ENCODE measurements at regions not wholly inside any gene's neighbourhood (a gene's known extent, or its start where the extent isn't known, plus 50 kb on each side); places are given as distances from the start of the nearest gene placed in this dataset.
A peak's percentile ranks its signal among the peaks of the same experiment; 100 is the strongest.

DNA sequence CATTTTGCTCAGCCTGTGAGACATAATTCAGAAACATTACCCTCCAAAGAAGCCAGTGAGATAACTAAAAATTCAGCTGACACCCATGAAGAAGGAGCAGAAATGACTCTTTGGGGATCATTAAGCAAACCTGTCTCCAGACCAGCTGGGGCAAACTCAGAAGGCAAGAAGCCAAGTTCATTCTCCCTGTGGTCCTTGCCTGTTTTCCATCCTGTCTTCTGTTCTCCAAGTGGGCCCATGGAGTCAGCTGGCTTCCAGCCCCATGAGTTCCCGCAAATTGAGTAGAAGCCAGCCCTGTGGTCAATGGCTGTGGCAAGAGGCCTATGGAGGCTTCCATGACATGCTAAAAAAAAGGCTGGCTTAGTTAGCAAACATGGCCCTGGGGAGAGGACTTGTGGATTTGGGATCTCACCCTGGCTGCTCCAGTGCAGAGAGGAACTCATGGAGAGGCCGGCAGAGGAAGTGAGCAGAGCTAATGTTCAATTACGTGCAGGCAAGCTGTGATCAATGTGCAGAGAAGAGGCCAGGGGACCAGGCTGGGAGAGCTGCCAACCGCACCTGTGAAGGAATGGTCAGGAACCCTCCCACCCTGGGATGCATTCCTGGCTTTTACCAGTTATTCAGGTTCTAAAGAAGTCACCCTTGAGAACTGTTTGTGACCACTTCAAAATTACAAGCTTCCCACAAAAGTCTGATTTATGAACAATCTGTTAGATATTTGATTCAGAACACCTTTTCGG lies 229.1 kb downstream of the TSHZ3 start:
- DNase-seq (ENCODE audit: low read depth) = no peak

DNA sequence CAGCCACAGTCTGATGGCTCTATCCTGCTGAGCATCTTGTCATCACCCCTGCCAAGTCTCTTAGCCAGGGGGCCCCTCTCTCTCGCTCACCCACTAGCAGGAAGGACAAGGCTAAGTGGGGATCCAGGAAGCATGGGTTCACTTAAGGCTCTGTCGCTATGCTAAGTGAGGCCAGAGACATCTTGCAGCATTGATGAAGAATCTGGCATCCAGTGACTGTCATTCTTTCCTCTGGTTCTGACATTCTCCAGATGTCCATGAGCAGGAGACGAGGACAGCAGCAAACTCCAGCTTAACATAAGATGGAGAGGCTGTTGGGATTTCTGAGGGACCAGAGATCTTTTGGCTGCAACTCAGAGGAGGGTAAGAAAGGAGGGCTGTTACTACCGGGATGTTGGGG lies 230.2 kb downstream of the TSHZ3 start:
- DNase-seq (ENCODE audit: low read depth) = no peak

- DNase-seq (ENCODE audit: low read depth) = no peak
Measured at GRCh38 chr19:31118287-31118955, 230.8 kb downstream of the TSHZ3 start.

DNA sequence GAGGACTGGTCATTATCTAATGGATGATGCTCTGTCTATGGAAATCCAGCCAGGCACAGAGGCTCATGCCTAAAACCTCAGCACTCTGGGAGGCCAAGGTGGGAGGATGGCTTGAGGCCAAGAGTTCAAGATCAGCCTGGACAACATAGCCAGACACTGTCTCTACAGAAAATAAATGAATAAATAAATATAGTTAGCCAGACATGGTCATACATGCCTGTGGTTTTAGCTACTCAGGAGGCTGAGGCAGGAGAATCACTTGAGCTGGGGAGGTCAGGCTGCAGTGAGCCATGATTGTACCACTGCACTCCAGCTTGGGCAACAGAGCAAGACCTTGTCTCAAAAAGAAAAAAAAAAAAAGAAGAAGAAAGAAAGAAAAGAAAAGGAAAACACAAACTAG lies 234.7 kb downstream of the TSHZ3 start:
- peak; percentile 15 for DNase-seq (ENCODE audit: low read depth)

DNA sequence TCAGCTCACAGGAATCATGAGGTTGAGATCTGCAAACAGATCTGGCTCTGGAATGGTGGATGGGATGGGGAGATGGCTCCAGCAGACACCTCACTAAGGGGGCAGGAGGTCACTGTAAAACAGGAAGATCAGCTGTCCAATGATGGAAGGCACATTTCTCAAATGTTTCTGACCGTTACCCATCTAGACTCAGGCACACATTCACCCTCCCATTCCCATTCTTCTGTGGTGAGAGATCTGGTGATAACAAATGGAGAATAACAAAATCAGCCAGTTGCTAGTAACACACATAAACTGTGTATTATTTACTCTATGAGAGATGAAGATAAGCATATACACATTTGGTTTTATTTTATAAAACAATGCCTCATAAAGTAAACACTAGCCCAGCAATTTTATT lies 235.9 kb downstream of the TSHZ3 start:
- DNase-seq (ENCODE audit: low read depth) = peak; percentile 76

DNA sequence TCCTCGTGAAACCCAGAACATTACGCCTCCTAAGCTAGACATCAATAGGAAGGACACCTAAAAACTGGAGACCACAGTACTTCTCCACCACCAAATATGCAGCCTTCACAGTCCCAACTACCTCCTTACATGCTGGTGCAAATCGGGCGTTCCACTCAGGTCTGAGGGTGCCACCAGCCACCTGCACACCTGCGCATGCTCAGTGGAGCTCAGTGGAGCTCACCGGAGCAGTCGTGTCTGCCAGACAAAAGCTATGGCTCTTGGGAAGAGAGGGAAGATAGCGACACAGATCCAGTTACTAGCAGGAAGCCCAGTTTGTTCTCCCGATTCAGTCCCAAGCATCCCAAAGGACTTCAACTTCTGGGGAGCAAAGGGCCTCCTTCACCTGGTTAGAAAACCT lies 237.1 kb downstream of the TSHZ3 start:
- DNase-seq (ENCODE audit: low read depth) = no peak

DNA sequence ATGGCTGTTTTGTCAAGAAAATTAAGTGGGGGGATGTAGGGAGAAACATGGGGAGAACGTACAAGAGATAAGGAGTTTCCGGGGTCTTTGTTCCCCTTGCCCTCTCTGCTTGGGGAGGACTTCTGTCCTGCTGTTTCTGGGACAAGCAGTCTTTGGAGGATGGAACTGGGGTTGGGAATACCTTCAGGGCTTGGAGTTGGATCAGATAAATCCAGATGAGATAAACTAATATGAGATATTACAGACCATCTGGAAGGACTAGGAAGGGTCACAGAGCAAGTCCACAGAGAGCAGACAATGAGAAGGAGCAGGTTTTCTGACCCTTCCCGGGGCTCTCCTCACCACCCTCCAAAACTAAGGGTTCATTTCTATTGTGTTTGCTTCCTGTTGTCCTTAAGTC lies 237.5 kb downstream of the TSHZ3 start:
- no peak for DNase-seq (ENCODE audit: low read depth)

- peak; percentile 71 for DNase-seq (ENCODE audit: low read depth)
Measured at GRCh38 chr19:31110336-31110735, 238.9 kb downstream of the TSHZ3 start.

DNA sequence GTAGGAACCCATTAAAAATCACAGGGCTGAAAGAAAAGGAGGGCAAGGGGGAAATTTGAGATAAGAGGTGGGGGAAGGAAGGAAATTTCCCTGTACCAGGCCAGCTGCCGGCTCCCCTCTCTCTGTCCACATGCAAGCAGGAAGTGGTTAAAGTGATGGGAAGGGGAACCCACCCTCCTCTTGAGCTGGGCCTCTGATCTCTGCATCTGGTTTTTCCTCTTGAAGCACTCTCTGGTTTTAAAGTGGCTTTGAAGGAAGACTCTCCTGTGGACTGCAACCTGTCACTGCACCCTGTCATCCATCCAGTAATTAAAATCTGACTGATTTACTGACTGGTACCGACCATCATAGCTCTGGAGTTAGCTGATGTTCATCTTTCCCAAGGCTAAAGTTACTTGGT lies 239.6 kb downstream of the TSHZ3 start:
- DNase-seq (ENCODE audit: low read depth) = no peak

GRCh38 chr19:31107096-31107495 lies 242.1 kb downstream of the TSHZ3 start:
- DNase-seq (ENCODE audit: low read depth) = no peak

- DNase-seq (ENCODE audit: low read depth) = no peak
Measured at GRCh38 chr19:31105761-31106160, 243.5 kb downstream of the TSHZ3 start.

GRCh38 chr19:31104451-31104850 lies 244.8 kb downstream of the TSHZ3 start:
- DNase-seq (ENCODE audit: low read depth) = no peak

- no peak for DNase-seq (ENCODE audit: low read depth)
Measured at GRCh38 chr19:31103228-31103627, 246.0 kb downstream of the TSHZ3 start.

DNA sequence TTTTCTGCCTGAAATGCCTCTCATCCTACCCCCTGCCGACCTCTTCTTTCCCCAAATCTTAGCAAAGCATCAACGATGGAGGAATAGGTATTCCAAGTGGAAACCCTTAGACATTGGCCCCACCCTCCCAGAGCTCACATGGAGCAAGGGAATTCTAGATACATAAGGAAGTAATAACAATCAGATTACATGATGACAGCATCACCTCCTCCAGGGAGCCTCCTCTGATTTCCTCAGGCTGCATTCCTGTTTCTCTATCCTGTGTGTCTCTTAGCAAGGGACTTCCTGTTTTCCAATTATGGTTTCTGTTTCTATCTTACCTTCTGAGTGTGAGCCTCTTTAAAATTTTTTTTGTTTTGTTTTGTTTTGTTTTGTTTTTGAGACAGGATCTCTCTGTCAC lies 246.6 kb downstream of the TSHZ3 start:
- no peak for DNase-seq (ENCODE audit: low read depth)

- no peak for DNase-seq (ENCODE audit: low read depth)
Measured at GRCh38 chr19:31100981-31101380, 248.3 kb downstream of the TSHZ3 start.

GRCh38 chr19:31100206-31100590 lies 249.0 kb downstream of the TSHZ3 start:
- no peak for DNase-seq (ENCODE audit: low read depth)

DNA sequence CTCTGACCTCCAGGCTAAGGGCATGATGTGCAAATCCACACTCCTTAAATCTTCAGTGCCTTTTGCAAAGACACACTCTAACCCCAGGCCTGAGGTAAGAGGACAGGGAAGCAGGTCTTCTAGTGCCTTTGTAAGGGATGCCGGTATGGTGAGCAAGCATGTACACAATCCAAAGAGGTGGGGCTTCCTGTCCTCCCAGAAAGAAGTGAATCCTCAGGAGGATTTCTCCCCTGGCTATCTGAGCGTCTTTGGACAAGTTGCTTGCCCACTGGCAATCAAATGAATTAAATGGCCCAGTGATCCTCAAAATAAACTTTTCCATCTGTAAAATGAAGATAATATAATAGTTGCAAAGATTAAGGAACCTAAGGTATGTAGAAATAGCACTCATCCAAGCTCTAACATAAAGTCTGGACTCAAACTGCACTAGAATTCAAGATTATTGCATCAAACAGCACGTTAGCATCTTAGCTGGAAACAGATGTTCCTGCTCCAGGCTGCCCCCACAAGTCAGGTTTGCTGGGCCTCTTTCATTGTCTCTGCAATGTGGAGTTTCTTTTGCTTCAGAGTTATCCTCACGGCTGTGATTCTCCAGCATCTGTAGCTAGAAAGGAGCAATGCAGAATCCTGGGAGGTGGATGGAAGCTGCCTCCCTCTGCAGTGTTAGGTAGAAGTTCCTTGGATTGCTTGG lies 249.6 kb downstream of the TSHZ3 start:
- DNase-seq (ENCODE audit: low read depth) = no peak

DNA sequence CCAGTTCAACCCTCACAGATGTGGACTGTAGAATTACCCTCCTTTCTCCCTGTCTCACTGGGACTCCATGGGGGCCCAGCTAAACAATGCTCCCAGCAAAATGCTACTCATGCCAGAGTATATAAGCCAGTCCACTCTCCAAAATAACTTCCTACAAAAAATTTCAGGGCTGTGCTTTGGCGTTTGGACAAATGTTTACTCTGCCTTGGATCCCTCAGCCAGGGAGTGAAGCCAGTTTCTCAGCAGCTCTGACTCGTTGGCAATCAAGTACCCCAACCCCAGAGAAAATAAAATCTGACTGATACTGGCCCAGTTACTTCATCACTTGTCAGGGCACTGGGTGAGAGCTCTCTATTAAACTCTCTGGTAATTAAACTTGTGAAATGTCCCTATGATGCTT lies 250.4 kb downstream of the TSHZ3 start:
- no peak for DNase-seq (ENCODE audit: low read depth)

DNA sequence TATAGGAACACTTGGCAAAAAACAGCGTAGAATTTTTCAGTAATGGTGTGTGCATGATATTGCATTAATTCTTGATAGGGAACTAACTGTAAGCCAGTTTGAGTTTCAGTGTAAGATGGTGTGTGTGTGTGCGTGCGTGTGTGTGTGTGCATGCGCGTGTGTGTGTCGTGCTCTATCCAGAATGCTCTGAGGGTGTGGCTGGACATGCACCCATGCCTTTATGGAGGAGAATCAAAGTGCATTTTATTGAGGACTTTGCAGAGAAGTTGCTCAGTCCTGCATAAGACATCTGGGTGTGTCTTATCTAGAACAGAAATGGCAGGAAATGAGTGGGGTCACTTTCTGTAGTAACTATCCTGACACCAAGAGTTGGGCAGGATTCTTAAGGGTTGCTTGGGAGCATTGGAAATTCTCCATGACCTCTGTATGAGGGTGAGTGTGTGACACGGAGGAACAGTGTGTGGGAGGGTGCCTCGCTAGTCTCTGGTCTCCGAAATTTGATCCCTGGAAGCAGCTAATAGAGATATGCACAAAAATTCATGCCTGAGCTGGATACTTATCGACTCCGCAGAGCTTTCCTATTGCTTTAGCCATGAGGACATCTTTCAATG lies 252.2 kb downstream of the TSHZ3 start:
- DNase-seq (ENCODE audit: low read depth) = no peak

DNA sequence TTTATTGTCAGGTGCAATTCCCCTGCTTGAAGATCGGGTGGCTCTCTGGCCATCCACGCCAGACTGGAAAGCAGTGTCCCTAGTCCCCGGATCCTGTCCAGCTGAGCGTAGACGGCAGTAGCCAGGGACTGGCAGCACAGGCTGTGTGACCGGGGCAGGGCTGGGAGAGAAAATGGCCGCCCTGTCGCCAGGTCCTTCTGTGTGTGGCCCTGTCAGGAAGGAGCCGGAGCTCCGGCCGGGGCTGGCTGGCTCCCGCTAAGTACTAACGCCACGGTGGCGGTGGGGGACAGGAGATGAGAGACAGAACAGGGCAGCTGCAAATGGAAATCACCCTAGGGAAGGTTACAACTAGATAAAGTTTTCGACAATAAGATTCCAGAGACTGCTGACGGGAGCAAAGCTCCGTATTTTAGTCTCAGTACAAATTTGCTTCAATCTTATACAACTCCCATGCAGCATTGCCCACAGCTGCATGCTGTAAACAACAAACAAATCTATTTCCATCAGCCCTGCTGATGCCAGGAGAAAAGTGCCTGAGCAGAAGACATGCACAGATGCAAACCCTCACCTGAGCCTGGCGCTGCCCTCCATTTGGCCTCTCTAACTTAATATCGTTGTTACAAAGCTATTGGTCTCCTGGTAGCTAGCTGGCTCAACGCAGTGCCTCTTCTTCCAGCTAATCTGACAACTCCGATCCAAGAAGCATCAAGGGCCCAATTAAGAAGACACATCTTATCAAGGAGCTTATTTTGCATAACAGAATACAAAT lies 253.0 kb downstream of the TSHZ3 start:
- DNase-seq (ENCODE audit: low read depth) = no peak

GRCh38 chr19:31095100-31095804 lies 254.0 kb downstream of the TSHZ3 start:
- DNase-seq (ENCODE audit: low read depth) = no peak

- DNase-seq (ENCODE audit: low read depth) = no peak
Measured at GRCh38 chr19:31092274-31092673, 257.0 kb downstream of the TSHZ3 start.

Data from amniotic epithelial cell (primary cell).